ENCODE measurements at regions not wholly inside any gene's neighbourhood (a gene's known extent, or its start where the extent isn't known, plus 50 kb on each side); places are given as distances from the start of the nearest gene placed in this dataset.

DNA sequence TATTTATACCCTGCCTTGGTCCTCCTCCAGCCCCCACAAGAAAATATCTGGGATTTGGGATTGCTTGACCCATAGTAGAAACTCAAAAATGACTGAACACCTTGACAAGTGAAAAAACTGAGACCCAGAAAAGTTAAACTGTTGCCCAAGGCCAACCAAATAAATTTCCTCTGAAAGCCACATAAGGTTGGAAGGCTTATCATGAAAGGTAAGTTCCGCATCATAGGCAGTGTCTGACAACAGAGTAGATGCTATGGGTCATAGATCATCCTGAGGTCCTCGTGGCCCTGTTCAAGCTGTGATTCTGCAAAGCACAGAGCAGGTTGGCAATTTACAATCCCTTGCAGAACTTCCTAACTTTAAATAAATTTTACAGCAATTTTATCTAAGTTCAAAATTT is 140.8 kb upstream of the TSC22D2 start:
- DNase-seq (ENCODE audit: low read depth), result no peak

DNA sequence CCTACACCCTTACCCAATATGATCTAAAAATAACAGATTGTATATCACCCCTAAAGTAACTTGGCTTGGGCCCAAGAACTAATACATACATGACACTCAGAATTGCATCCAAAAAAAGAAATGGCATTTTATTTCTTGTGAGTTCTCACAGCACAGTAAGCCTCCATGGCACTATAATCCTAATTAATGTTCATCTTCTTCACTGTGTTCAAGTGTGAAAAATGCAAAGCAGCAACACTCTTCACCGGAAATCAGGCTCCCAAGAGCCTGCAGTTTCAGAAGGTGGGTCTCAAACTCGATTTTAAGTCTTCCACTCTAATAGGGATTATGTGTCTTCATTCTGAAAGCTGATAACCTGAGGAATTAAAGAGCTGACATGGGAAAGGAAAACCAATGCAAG is 142.8 kb upstream of the TSC22D2 start:
- DNase-seq (ENCODE audit: low read depth), result no peak

DNA sequence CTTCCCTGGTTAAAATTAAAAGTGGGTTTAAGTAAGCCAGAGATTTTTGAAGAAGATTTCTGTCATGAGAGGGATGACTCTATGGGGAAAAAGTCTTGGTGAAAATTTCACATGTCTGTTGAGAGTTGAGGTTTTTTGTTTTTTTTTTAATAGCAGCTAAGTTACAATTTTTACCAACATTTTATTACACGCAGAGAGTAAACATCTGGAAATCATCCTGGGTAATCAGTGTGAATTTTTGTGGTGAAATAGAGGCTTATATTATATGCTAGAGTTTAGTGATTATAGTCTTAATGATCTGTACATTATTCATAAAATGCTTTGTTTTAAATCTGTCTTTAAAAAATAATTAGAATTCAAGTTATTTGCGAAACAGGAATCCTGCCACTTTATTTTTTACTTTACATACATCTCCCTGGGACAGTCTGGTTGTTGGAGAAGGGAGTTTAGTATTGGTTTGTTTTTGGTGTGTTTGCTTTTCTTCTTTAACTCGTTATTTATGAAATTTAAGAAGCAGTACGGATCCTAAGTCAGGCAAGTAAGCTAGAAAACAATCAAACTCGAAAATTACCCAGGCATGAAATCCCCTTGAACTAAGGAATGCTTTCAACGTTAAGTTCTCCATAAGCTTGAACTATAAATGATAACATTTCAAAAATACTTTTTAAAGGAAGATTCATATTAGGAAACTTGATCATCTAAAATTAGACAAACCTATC is 143.4 kb upstream of the TSC22D2 start:
- no peak for DNase-seq (ENCODE audit: low read depth)

DNA sequence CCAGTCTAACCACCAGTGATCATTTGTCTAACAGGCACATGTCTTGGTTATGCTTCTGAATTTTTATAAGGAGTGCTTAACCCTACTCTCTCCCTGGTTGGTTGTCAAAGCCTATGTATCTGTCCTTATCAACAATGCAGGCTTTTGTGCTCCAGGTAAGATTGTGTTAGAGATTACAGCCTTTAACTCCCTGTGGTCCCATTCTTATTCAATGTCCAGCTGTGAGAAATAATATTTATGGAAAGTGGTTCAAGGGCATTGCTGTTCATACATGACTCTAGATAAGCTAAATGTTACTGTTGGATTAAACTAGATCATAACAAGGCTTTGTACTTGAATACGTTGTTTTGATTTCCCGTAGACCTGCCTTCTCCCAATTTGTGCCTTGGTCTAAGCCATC is 146.1 kb upstream of the TSC22D2 start:
- DNase-seq (ENCODE audit: low read depth), result no peak

DNA sequence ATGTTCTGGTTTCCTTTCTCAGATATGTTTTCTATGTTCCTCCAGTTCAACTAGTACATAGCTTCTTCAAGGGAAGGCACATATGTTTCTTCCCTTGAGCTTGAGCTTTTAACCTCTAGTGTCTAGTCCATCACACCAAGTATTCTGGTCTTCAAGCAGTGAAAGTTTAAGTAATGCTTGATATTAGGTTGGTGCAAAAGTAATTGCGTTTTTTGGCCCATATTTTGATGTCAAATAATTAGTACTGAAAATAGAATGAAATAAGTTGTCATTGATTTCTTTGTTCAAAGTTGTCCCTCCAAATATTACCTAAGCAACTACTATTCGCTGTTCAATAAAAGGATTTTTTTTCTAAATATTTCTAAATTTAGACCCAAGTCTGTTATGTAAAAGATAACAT is 146.7 kb upstream of the TSC22D2 start:
- no peak for DNase-seq (ENCODE audit: low read depth)

DNA sequence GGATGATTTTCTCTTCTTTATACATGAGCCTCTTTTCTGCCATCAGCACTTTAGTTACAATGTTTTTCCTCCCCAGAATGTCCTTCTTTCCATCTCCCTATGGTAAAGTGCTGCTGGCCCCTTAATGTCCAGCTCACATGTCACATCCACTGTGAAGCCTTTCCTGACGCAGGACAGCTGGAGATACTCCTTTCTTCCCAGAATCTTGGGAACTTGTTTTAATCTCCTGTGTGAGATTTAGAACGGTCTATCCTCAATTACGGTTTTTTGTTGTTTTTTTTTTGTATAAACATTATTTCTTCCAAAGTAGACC is 147.7 kb upstream of the TSC22D2 start:
- DNase-seq (ENCODE audit: low read depth), result no peak

DNA sequence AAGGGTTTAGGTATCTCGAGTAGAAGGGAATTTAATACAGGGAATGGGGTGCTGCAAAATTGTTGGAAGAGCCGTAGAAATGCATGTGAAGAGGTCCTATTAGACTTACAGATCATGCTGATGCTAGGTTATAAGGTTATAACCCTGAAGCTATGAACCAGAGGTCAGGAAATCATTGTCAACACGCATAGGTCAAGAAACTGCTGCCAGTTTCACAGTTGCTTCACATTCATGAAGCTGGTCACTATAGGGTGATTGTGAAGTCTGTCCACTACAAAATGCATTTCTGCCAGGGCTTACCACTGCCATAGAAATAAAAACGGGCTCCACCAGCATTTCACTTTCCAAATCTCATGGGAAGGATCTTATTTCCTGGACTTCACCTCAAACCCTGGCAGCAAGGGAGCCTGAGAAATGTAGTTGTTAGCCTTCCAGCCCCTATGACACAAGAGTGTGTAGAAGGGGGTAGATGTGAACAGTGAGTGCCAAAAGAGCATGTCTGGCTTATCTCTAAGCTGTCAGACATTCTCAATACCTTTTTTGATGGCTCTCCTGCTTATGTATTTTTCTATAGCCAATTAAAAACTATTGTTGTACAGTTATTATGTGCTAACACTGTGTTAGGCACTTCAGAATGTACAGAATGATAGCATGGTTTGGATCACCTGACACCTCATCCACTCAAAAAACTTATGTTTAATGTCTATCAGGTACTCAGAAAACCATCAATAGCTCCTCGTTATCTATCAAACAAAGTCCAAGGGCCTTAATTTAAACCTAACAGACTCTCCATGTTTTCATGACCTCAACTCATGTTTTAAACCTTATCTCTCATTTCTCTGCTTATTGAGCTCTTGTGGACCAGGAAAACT is 148.3 kb upstream of the TSC22D2 start:
- no peak for DNase-seq (ENCODE audit: low read depth)

GRCh38 chr3:150256782-150257181 is 151.3 kb upstream of the TSC22D2 start:
- DNase-seq (ENCODE audit: low read depth), result no peak

- DNase-seq (ENCODE audit: low read depth), result no peak
These were observed 151.8 kb upstream of the TSC22D2 start for GRCh38 chr3:150256318-150256717.

- no peak for DNase-seq (ENCODE audit: low read depth)
These were observed 152.3 kb upstream of the TSC22D2 start for GRCh38 chr3:150255826-150256225.

DNA sequence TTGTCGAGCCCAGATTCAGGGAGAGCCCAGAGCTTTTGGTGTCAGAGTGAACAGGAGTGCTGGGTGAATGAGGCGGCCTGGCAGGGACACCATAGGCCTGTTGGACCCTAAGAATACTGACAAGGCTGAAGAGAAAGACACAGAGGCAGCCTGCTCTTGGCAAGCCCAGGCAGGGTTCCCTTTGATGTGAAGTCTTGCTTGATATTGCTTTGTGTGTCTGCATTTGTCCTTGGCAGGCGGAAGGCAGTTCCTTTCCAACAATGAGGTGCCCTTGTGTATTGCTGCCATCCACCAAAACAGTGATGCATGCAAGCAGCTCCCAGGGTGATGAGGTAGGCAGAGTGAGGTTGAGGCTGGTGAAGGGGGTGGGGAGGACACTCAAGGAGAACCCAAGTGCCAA is 152.7 kb upstream of the TSC22D2 start:
- no peak for DNase-seq (ENCODE audit: low read depth)

DNA sequence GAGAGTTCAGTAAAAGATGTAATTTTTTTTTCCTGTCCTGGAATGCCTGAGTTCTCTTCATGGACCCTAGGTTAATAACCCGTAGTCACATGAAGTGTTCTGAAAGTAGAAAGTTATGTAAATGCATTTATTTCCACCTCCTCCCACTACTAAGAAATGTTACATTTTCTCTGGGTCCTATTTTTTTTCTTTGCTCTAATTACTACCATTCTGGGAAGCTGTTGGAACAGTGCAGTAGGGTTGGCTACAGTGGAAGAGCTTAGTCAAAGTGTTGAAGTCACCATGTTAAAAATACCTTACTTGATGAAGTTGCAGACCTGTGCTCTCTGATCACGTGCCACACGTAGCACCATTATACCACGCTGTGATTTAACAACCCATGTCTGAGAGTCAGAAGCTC is 153.8 kb upstream of the TSC22D2 start:
- DNase-seq (ENCODE audit: low read depth), result no peak

- no peak for DNase-seq (ENCODE audit: low read depth)
These were observed 154.5 kb upstream of the TSC22D2 start for GRCh38 chr3:150253622-150254021.

GRCh38 chr3:150252462-150252861 is 155.6 kb upstream of the TSC22D2 start:
- DNase-seq (ENCODE audit: low read depth), result no peak

GRCh38 chr3:150251187-150252062 is 156.7 kb upstream of the TSC22D2 start:
- DNase-seq (ENCODE audit: low read depth), result no peak

- no peak for DNase-seq (ENCODE audit: low read depth)
These were observed 158.2 kb upstream of the TSC22D2 start for GRCh38 chr3:150249779-150250470.

GRCh38 chr3:150248888-150249681 is 159.0 kb upstream of the TSC22D2 start:
- DNase-seq (ENCODE audit: low read depth), result no peak

GRCh38 chr3:150248116-150248887 is 159.8 kb upstream of the TSC22D2 start:
- no peak for DNase-seq (ENCODE audit: low read depth)

DNA sequence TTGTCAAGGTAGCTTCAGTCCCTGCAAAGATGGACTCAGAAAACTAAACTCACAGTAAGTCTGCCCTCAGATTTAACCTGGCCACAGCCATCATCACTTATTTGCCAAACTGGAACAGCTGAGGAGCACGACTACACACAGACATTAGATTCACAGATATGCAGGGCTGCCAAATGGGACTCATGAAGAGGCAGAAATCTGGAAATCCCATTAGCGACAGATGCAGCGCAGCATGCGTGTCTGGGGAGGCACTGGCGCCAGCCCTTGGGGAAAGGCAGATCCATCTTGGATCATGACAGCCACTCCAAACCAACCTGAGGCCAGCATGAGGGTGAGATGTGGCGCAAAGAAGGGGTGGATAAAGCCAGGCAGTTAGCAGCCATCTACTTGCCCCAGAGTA is 160.7 kb upstream of the TSC22D2 start:
- DNase-seq (ENCODE audit: low read depth), result no peak

DNA sequence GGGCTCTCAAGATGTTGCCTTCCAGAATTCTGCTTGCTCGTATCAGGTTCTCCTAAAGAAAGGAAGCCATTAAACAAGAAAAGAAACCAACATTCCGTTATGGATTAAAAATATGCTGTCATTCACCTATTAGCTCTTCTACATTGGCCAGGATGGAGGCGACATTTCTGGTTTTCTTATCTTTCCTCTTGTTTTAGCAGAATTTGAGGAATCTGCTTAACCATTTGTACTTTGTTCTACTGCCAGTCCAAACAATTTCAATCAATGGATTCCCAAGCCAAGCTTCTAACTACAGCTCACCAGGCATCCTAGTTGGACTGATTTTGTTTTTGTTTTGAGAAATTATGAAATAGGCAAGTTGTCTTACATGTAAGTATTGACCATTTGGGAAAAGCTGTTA is 164.6 kb upstream of the TSC22D2 start:
- no peak for DNase-seq (ENCODE audit: low read depth)
